ENCODE measurements at regions not wholly inside any gene's neighbourhood (a gene's known extent, or its start where the extent isn't known, plus 50 kb on each side); places are given as distances from the start of the nearest gene placed in this dataset.
"Not testable (repeated sequence)": the region's sequence is repeated elsewhere in the genome, so short reads cannot be mapped to it uniquely, and the experiment has no call there.

- DNase-seq (ENCODE audit: low spot score), result no peak
These were observed 193.9 kb downstream of the ANKRD7 start for GRCh38 chr7:118418433-118418832.

- no peak for DNase-seq (ENCODE audit: low spot score)
These were observed 196.4 kb downstream of the ANKRD7 start for GRCh38 chr7:118420888-118421287.

GRCh38 chr7:118429141-118429540, 204.6 kb downstream of the ANKRD7 start:
- no peak for DNase-seq (ENCODE audit: low spot score)

- DNase-seq (ENCODE audit: low spot score), result no peak
These were observed 212.2 kb downstream of the ANKRD7 start for GRCh38 chr7:118436663-118437062.

GRCh38 chr7:118449030-118449429, 224.5 kb downstream of the ANKRD7 start:
- DNase-seq (ENCODE audit: low spot score), result not testable (repeated sequence)

- no peak for DNase-seq (ENCODE audit: low spot score)
These were observed 225.5 kb downstream of the ANKRD7 start for GRCh38 chr7:118449797-118450567.

GRCh38 chr7:118452128-118452527, 227.6 kb downstream of the ANKRD7 start:
- DNase-seq (ENCODE audit: low spot score), result no peak

GRCh38 chr7:118467381-118467780, 242.9 kb downstream of the ANKRD7 start:
- DNase-seq (ENCODE audit: low spot score), result no peak

GRCh38 chr7:118472581-118472980, 248.1 kb downstream of the ANKRD7 start:
- no peak for DNase-seq (ENCODE audit: low spot score)

GRCh38 chr7:118473271-118473670, 248.8 kb downstream of the ANKRD7 start:
- DNase-seq (ENCODE audit: low spot score), result no peak

GRCh38 chr7:118476036-118476435, 251.5 kb downstream of the ANKRD7 start:
- no peak for DNase-seq (ENCODE audit: low spot score)

GRCh38 chr7:118477036-118477435, 252.5 kb downstream of the ANKRD7 start:
- no peak for DNase-seq (ENCODE audit: low spot score)

GRCh38 chr7:118478236-118478635, 253.7 kb downstream of the ANKRD7 start:
- DNase-seq (ENCODE audit: low spot score), result no peak

- no peak for DNase-seq (ENCODE audit: low spot score)
These were observed 254.4 kb downstream of the ANKRD7 start for GRCh38 chr7:118478931-118479330.

- no peak for DNase-seq (ENCODE audit: low spot score)
These were observed 268.0 kb downstream of the ANKRD7 start for GRCh38 chr7:118492466-118492865.

GRCh38 chr7:118496138-118496644, 271.7 kb downstream of the ANKRD7 start:
- no peak for DNase-seq (ENCODE audit: low spot score)

GRCh38 chr7:118502235-118502634, 277.7 kb downstream of the ANKRD7 start:
- DNase-seq (ENCODE audit: low spot score), result no peak

GRCh38 chr7:118511146-118511545, 286.6 kb downstream of the ANKRD7 start:
- DNase-seq (ENCODE audit: low spot score), result no peak

- no peak for DNase-seq (ENCODE audit: low spot score)
These were observed 292.8 kb downstream of the ANKRD7 start for GRCh38 chr7:118517275-118517674.

- DNase-seq (ENCODE audit: low spot score), result no peak
These were observed 300.5 kb downstream of the ANKRD7 start for GRCh38 chr7:118525020-118525419.

- no peak for DNase-seq (ENCODE audit: low spot score)
These were observed 307.1 kb downstream of the ANKRD7 start for GRCh38 chr7:118531566-118531965.

- DNase-seq (ENCODE audit: low spot score), result no peak
These were observed 334.7 kb downstream of the ANKRD7 start for GRCh38 chr7:118559207-118559606.

GRCh38 chr7:118563311-118563710, 338.8 kb downstream of the ANKRD7 start:
- DNase-seq (ENCODE audit: low spot score), result no peak

GRCh38 chr7:118572604-118573003, 348.1 kb downstream of the ANKRD7 start:
- DNase-seq (ENCODE audit: low spot score), result no peak

All from CD4-positive, alpha-beta T cell treated with Interleukin-2 at 100 ng/mL for 4 hours (primary cell).